GM13976 (cell line): ENCODE measurements at regions not wholly inside any gene's neighbourhood (a gene's known extent, or its start where the extent isn't known, plus 50 kb on each side); places are given as distances from the start of the nearest gene placed in this dataset.

Experiments
- DNase-seq: peaks from one replicate; pipeline ENCODE4 v3.0.0; 2012; ENCODE audit warnings: low spot score
- in situ Hi-C: fragments of 300-500 bp; cut with MboI; formaldehyde crosslinking; loops from one replicate; pipeline ENCODE4 v1.12.0; 2022; ENCODE audit warnings: low sequenced_read_pairs, mixed read lengths, inconsistent platforms; ENCODE audit not compliant: unreplicated experiment
- TF ChIP-seq, protein P1 (sequence below): IDR thresholded peaks from 2 replicates; pipeline ENCODE4 v1.5.1; 2012; ENCODE audit warnings: borderline replicate concordance, mild to moderate bottlenecking; ENCODE audit not compliant: insufficient read depth; ENCODE audit errors: extremely low read depth, missing control alignments, control extremely low read depth

- in situ Hi-C loops: no loop called here
- no peak for DNase-seq
- TF ChIP-seq, protein P1, sequence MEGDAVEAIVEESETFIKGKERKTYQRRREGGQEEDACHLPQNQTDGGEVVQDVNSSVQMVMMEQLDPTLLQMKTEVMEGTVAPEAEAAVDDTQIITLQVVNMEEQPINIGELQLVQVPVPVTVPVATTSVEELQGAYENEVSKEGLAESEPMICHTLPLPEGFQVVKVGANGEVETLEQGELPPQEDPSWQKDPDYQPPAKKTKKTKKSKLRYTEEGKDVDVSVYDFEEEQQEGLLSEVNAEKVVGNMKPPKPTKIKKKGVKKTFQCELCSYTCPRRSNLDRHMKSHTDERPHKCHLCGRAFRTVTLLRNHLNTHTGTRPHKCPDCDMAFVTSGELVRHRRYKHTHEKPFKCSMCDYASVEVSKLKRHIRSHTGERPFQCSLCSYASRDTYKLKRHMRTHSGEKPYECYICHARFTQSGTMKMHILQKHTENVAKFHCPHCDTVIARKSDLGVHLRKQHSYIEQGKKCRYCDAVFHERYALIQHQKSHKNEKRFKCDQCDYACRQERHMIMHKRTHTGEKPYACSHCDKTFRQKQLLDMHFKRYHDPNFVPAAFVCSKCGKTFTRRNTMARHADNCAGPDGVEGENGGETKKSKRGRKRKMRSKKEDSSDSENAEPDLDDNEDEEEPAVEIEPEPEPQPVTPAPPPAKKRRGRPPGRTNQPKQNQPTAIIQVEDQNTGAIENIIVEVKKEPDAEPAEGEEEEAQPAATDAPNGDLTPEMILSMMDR: no peak
Measured at GRCh38 chr20:21033817-21034216, 72.3 kb downstream of the LINC00237 start.

- in situ Hi-C loops: no loop called here
- DNase-seq: no peak
- TF ChIP-seq, protein P1: no peak
Measured at GRCh38 chr20:21031666-21032065, 74.5 kb downstream of the LINC00237 start.

DNA sequence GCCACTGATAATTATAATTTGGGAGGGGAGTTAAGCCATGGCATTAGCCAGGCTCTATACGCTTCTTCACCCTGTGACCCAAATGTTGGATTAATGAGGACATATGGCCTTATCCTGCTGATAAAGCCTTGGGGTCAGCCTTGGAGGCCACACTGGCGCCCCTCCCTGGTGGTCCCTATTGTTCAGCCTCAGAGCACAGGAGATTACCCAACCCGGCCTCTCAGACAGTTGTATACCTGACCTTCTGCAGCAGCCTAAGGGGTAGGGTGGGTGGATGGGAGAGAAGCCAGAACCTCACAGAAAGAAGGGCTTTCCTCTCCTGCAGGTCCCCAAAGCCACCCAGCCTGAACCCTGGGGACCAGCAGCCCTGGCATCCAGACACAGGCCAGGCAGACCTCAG lies 76.8 kb downstream of the LINC00237 start:
- DNase-seq: no peak
- TF ChIP-seq, protein P1: no peak
- in situ Hi-C loops: no loop called here

DNA sequence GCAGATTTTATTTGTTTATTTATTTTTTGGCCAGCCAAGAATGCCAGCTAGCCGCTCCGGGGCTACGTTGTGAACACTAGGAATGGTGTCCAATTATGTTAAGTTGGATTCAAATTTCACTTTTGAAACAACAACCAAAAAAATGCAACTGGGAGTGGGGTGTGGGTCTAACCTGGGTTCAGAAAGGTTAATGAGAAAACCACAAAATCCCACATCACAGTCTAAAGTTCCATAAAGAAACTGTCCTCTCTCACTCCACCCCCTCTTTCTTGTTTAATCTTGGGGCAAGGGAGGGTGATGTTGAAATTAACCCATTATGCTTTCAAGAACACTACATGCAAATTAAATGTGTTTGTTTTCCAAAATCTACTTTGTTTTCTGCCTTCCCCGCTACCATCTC lies 77.2 kb downstream of the LINC00237 start:
- no peak for DNase-seq
- TF ChIP-seq, protein P1: no peak
- in situ Hi-C loops: no loop called here

DNA sequence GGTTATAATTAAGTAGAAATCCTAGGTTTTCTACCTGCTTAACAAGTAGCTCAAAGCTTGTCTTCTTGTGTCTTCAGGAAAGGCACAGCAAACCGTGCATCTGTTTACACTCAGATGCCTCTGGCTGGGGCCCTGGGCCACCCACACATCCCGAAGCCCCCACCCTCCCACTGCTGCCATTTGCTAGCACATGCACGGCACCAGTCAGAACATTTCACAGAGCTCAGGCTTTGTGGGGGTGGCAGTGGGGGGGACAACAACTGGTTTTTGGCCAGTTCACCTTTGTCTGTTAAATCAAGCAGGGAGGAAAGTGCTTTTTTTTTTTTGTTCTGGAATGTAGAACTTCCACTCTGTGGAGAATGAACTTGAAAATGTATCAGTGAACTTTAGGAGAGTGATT lies 77.7 kb downstream of the LINC00237 start:
- in situ Hi-C loops: no loop called here
- TF ChIP-seq, protein P1: no peak
- DNase-seq: no peak

GRCh38 chr20:21027569-21027968 lies 78.6 kb downstream of the LINC00237 start:
- in situ Hi-C loops: no loop called here
- no peak for DNase-seq
- TF ChIP-seq, protein P1: no peak

DNA sequence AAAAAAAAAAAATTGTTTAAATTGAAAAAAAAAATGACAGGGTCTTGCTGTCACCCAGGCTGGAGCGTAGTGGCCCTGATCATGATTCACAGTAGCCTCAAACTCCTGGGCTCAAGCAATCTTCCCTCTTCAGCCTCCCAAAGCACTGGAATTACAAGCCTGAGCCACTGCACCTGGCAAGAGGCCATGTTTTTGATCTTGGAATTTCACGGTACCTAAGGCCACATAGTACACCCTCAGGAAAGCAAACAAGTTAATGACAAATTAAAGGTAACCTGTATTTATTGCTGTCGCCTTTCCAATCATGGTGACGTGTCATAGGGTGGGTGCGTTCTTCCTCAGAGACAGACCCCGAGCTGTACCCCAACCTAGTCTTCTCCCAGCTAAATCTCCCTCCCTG lies 79.2 kb downstream of the LINC00237 start:
- in situ Hi-C loops: no loop called here
- no peak for DNase-seq
- TF ChIP-seq, protein P1: no peak
